NCI-H1436 treated with DMSO at 0.1 percent for 48 hours (cell line): ENCODE measurements at regions not wholly inside any gene's neighbourhood (a gene's known extent, or its start where the extent isn't known, plus 50 kb on each side); places are given as distances from the start of the nearest gene placed in this dataset.

Experiments
- DNase-seq: peaks from one replicate; lab custom pipeline; 2025; lab: John Stamatoyannopoulos, UW

- no peak for DNase-seq
Measured at GRCh38 chr13:92938486-92939020, 288.1 kb upstream of the GPC6 start.

- DNase-seq = no peak
Measured at GRCh38 chr13:92941167-92941566, 285.4 kb upstream of the GPC6 start.

DNA sequence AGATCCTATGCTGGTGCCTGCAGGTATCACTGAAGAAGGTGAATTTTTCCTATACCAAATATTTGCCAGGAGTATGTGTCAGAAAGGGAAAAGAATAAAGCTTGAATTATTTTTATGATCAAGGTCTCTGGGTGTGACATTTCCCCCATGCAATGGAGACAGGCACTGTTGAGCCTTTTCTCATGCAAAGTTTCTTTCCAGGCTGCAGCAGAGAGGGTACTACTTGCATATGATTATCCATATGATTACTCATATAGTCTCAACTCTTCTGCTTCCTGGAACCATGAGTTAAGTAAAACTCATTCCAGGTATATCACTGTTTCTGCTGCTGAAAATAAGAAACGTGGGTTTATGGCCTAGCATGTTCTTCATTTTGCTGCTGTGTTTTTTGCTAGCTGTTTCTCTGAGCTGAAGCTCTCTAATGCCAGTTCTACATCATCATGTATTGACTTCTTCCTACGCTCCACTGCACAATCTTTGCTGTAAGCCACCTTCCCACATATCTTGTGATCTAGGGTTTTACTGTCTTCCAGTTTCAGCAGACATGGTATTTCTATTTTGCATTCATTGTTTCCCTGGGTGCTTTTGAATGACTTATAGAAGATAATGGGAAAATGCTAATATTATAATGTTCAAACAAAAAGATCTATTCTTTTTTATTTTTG lies 278.7 kb upstream of the GPC6 start:
- no peak for DNase-seq

DNA sequence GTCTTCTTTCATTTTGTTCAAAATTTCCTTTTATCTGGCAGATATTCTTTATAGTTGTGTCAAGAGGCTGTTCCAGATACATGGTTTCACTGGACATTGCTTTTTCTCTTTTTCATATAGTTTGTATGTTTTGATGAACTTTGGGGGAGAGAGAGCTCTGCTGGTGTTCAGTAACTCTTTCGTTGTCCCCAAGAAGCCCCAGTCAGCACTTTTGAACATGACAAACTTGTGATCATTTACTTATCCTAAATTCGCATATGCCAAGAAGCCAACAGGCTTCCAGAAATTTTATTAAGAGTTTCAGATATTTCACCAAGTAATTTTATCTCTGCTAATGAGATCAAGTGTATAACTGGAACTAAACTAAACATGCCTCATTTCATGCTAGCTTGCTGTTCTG lies 275.8 kb upstream of the GPC6 start:
- no peak for DNase-seq

DNA sequence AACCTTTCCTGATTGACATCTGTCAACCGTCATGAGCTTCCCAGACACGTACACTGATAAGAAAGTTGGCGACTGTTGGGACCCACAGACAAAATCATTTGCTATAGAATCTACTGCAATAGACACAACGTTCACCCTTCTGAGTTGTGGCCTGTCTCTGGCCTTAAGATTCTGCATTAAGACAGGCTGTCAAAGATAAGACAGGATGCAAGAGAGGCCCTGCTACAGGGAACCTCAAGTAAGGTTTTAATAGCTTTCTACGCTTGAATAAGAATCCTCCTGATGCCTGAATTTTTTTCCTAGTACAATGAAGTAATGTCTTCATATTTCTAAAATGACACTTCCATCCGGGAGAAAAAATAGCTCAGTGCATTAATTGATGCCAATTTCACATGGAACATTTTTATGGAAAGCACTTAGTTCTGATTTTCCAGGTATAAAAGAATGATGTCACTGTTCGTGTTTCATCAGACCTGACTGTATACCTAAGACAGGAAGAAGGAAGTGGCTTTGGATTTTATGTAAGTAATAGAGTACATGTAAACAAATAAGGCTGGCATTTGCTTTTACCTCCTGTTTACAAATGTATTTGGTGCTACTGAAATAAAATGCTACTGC lies 275.2 kb upstream of the GPC6 start:
- no peak for DNase-seq

DNA sequence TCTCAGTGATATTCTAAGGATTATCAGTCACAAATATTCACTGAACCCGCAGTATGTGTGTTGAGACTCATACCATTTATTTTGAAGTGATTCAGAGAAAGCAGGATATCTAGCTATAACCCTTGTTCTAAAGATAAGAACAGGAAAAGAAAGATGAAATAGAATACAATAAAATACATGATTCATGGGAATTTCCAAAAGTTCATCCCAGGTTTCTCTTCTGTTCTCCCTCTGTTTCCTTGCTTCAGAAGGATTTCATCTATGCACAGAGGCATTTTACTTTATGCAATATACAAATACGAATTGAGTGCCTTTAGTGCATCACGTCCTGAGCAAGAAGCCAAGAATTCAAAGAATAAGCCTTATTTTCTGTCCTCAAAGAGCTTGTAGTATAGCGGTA lies 274.4 kb upstream of the GPC6 start:
- DNase-seq = no peak

DNA sequence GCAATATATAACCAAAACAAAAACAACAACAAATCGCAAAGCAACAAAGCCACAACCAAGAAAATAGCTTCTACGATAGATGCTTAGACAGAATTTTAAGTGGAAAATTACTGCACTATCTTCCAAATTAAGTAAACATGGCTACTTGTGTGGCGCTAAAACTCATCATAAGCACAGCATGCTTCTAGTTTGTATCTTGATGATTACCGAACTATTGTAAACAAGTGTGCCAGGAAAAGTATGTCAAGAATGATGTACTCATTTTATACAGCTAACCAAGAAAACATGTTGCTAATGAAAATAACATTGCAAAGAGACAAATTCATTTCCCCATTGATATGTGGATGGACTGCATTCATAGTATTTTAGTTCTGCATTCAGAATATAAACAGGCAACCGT lies 271.9 kb upstream of the GPC6 start:
- no peak for DNase-seq

DNA sequence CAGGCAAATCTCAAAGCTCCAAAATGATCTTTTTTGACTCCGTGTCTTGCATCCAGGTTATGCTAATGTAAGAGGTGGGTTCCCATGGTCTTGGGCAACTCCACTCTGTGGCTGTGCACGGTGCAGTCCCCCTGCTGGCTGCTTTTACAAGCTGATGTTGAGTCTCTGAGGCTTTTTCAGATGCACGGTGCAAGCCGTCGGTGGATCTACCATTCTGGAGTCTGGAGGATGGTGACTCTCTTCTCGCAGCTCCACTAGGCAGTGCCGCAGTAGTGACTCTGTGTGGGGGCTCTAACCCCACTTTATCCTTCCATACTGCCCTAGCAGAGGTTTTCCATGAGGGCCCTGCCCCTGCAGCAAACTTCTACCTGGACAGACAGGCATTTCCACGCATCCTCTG lies 266.8 kb upstream of the GPC6 start:
- DNase-seq = no peak

DNA sequence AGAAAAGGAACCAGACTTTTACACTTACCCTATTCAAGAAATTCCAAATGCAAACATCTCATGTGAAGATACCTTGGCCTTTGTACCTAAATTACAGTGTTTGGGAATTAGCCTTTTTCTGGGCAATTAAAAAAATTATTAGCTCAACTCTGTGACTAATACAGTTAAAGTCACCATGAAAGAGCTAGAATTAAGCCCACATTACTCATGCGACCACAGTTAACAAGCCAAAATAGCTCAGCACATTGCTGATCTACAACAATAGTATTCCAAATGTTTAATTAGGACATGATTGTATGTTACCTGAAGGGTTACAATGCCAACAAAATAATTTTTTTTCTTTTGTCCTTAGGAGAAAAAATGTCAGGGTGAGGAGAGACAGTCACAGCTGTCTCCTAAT lies 263.6 kb upstream of the GPC6 start:
- no peak for DNase-seq

GRCh38 chr13:92966341-92966740 lies 260.3 kb upstream of the GPC6 start:
- no peak for DNase-seq

DNA sequence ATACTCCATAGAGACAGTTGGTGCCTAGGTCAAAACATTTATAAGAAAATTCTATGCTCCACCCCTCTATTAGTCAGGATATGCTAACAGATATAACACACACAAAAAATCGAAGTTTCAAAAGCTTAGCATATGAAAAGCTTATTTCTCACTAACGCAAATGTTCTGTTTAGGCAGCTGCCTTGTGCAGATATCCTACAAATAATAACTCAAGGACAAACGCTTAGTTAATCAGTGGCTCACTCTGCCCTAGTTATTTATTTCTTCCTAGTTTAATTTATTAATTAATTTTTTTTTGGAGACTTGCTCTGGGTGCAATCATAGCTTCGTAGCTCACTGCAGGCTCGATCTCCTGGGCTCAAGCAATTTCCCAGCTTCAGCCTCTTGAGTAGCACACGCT lies 259.7 kb upstream of the GPC6 start:
- no peak for DNase-seq

GRCh38 chr13:92967923-92968322 lies 258.7 kb upstream of the GPC6 start:
- DNase-seq = no peak

DNA sequence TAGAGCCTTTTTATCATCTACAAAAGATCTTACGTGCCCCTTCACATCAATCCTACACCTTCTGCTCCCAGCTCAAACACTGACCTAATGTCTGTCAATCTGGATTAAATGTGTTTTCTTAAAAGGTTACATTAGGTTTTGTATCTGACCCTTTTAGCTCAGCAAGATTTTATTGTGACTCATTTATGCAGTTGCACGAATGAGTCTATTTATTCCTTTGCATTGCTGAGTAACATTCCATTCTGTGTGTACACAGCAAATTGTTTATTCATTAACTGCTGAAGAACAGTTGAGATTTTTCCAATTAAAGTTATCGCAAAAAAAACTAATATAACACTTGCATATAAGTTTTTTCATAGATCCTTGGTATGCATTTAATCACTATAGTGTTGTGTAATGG lies 253.9 kb upstream of the GPC6 start:
- DNase-seq = no peak

- no peak for DNase-seq
Measured at GRCh38 chr13:92974905-92975429, 251.6 kb upstream of the GPC6 start.

- DNase-seq = no peak
Measured at GRCh38 chr13:92976657-92977056, 249.9 kb upstream of the GPC6 start.

DNA sequence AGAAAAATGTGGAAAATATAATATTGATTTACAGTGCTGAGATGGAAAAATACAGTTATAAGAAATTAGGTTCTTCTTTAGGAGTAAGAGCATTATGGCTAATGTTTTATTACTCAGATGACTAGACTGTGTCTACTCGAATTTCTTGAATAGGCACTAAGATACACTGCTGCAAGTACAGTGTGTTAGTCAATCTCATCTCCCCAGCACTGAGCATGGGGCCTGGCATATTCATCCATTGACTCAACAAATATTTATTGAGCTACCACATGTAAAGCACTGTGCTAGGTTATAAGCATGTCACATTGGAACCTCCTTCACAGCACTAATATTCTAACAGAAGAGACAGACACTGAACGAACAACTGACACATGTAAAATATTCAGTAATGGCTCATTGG lies 242.5 kb upstream of the GPC6 start:
- no peak for DNase-seq

- DNase-seq = no peak
Measured at GRCh38 chr13:92989301-92989700, 237.3 kb upstream of the GPC6 start.

DNA sequence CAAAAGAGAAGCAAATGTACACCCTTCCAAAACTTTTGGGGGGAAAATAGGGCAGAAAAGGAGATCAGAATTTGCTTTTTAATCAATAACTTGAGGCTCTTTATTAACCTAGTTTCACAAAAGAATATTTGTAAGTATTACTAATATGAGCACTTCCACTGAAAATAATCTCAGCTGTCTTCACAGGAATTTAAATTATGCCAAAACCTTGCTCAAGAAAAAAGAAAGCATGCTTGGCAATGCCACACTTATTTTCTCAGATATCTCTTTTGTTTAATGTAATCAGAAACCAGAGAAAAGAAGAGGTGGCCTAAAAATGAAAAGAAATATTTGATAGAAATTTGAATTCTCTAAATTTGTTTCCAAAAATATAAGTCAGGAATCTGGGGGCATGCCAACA lies 234.9 kb upstream of the GPC6 start:
- no peak for DNase-seq

GRCh38 chr13:92994056-92994455 lies 232.6 kb upstream of the GPC6 start:
- DNase-seq = no peak

GRCh38 chr13:93001866-93002461 lies 224.6 kb upstream of the GPC6 start:
- DNase-seq = no peak

DNA sequence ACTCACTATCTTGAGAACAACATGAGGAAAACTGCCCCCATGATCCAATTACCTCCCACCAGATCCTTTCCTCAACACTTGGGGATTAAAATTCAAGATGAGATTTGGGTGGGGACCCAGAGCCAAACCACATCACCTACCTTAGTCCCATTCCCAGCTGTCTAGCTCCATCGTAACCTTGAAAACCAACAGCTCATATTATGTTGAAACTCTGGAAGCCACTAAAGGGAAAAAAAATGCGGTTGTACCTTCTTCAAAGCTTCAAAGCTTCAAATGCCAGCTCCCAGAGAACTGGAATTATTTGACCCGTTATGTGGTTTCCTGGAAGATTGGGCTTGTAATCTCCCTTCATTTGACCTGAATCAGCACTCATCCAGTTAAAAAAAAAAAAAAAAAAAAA lies 223.1 kb upstream of the GPC6 start:
- no peak for DNase-seq

DNA sequence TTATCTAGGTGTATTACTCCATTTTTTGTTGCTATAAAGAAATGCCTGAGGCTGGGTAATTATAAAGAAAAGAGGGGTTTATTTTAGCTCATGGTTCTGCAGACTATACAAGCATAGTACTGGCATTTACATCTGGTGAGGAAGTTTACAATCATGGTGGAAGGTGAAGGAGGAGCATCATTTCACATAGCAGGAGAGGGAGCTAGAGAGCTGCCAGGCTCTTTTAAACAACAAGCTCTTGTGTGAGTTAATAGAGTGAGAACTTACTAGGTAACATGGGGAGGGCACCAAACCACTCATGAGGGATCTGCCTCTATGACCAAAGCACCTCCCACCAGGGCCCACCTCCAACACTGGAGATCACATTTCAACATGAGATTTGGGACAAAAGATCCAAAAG lies 221.7 kb upstream of the GPC6 start:
- DNase-seq = no peak

DNA sequence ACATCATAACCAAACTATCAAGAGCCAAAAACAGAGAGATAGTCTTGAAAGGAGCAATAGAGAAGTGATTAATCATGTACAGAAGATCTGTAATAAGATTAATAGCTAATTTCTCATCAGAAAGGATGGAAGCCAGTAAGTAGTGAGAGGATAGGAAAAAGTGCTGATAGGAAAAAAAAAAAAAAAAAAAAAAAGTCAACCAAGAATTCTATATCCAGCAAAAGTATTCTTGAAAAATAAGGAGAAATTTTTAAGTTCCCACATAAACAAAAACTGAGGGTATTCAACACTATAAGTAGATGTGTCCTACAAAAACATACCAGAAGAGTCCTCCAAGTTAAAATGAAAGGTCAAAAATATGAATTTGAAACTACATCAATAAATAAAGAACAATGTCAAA lies 218.7 kb upstream of the GPC6 start:
- no peak for DNase-seq
